HEK293T (cell line): ENCODE measurements at regions not wholly inside any gene's neighbourhood (a gene's known extent, or its start where the extent isn't known, plus 50 kb on each side); places are given as distances from the start of the nearest gene placed in this dataset.

Source experiments
- ELF4 ChIP-seq: fragments of 450-650 bp; IDR thresholded peaks from 2 replicates; pipeline ENCODE4 v1.6.1; 2017; ENCODE audit warnings: antibody characterized with exemption
- FOXA1 ChIP-seq: fragments of 450-650 bp; IDR thresholded peaks from 2 replicates; pipeline ENCODE4 v1.6.1; 2016; ENCODE audit warnings: mild to moderate bottlenecking
- SP1 ChIP-seq: fragments of 450-650 bp; IDR thresholded peaks from 2 replicates; pipeline ENCODE4 v1.6.1; 2017
- SUZ12 ChIP-seq: fragments of 450-650 bp; IDR thresholded peaks from 2 replicates; pipeline ENCODE4 v1.6.1; 2016; ENCODE audit warnings: mild to moderate bottlenecking
- ZNF384 ChIP-seq: fragments of 450-650 bp; IDR thresholded peaks from 2 replicates; pipeline ENCODE4 v1.6.1; 2016

GRCh38 chr7:91780521-91780920 lies 100.0 kb downstream of the MTERF1 start:
- TF ChIP-seq ZNF384 = no peak
- TF ChIP-seq SP1 = no peak
- TF ChIP-seq ELF4 = no peak
- TF ChIP-seq SUZ12 = no peak
- TF ChIP-seq FOXA1 = no peak
